T-helper 9 cell (primary cell): ENCODE measurements at regions not wholly inside any gene's neighbourhood (a gene's known extent, or its start where the extent isn't known, plus 50 kb on each side); places are given as distances from the start of the nearest gene placed in this dataset.
"Not testable (repeated sequence)": the region's sequence is repeated elsewhere in the genome, so short reads cannot be mapped to it uniquely, and the experiment has no call there.

Experiments
- DNase-seq: peaks from one replicate; pipeline ENCODE4 v3.0.0-alpha.2; 2020

DNA sequence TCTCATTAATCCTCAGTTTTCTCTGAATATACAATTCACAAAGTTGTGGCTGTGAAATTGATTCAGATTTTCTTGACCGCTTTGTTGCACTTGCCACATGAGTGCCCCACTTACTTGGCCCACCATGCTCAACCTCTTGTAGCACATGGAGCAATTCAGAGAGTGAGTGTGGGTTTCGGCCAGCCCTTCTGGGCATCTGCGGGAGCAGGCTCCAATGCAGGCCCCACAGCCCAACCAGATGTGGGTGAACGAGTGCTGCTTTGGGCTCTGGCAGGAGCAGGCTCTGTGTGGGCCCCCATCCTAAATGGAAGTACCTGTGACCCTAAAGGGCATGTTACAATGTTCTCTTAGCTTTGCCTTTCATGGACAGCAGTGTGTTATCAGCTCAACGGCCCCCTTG lies 2338.6 kb downstream of the LRRC4C start:
- no peak for DNase-seq

- DNase-seq: no peak
Observed at GRCh38 chr11:39113606-39114005, 2345.8 kb downstream of the LRRC4C start.

DNA sequence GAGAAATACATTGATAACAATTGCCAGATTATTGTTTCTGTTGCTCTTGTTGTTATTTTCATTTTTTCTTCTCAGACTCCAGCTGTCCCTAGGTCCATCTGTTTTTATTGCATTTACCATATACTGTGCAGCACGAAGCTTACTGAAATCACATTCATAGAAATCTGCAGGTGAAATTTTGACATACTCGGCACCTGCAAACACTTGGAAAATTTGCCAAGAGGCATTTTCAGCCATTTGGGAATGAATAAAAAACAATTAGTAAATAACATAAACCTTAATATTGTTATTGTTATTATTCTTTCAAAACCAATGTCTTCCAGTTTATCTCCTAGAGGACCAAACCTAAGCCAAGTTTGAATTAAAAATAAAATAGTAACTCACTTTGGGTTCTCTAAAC lies 2357.2 kb downstream of the LRRC4C start:
- DNase-seq: no peak

- no peak for DNase-seq
Observed at GRCh38 chr11:39078465-39078864, 2381.0 kb downstream of the LRRC4C start.

DNA sequence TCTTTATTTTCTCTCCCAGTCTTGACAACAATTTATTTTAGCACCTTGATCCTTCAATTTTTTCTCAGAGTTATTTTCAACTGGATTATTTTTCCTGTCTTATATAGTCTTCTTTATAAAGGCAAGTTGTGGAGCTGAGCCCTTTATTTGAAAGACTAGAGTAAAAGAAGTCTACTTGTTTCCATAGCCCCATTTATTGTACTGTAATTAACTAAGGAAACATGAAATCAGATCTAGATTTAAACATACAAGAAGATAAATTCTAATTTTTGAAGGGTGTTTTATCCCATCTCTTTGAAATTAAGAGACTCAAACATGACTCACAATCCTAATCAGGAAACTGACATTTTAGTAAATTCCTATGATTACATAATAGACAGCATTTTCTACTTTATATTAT lies 2421.8 kb downstream of the LRRC4C start:
- DNase-seq: no peak

GRCh38 chr11:39036021-39036420 lies 2423.4 kb downstream of the LRRC4C start:
- DNase-seq: no peak

- no peak for DNase-seq
Observed at GRCh38 chr11:39021539-39021938, 2423.5 kb upstream of the RAG2 start.

- DNase-seq: no peak
Observed at GRCh38 chr11:39011797-39012196, 2413.8 kb upstream of the RAG2 start.

- no peak for DNase-seq
Observed at GRCh38 chr11:38990841-38991240, 2392.8 kb upstream of the RAG2 start.

GRCh38 chr11:38990139-38990538 lies 2392.1 kb upstream of the RAG2 start:
- no peak for DNase-seq

DNA sequence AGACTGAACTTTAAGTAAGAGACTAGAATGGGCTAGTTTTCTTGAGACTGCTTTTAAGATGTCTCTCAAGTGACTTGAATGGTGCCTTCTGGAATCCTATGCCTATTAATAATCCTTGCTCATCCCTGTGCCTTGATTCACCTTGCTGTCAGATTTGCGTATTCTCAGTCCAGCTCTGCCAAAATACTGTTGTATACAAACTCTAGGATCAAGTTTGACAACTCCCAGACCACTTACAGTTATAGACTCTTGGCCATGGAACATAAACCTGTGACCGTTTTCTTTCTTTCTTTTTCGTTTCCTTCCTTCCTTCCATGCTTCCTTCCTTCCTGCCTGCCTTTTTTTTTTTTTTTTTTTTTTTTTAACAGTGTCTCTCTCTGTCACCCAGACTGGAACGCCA lies 2390.9 kb upstream of the RAG2 start:
- DNase-seq: no peak

- DNase-seq: no peak
Observed at GRCh38 chr11:38972220-38972619, 2374.2 kb upstream of the RAG2 start.

- DNase-seq: no peak
Observed at GRCh38 chr11:38971141-38971540, 2373.1 kb upstream of the RAG2 start.

GRCh38 chr11:38968951-38969350 lies 2370.9 kb upstream of the RAG2 start:
- no peak for DNase-seq

DNA sequence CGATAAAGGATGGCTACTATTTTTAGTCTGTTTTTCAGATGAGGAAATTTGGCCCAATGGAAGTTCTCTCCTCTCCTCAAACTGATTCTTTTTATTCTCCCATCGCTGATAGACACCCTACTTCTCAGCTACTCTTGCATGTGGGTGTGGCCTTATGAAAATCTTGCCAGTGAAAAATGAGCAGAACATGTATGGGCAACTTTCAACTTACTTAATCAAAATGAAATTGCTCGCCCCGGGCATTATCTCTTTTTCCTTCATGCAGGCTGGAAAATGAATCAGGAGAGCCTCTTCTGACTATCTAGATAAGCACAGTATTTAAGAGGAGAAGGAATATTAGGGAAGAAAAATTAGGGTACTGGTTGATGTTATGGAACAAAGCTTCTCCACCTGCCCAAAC lies 2354.7 kb upstream of the RAG2 start:
- DNase-seq: no peak

DNA sequence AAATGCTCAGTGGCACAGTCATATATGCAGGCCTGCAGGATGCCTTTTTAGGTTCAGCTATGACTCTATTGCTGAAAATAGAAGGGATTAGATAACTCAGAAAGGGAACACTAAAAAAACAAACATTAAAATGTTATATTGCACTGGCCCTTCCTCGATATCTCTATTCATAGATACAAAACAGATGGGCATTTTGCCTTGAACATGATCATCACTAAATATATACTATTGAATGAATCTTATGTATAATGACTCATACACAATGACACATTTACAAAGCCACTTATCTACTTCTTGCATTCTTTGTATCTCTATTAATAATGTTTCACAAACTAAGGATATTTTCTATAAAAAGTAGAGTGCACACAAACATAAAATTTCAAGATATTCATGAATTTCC lies 2352.8 kb upstream of the RAG2 start:
- DNase-seq: no peak

- DNase-seq: no peak
Observed at GRCh38 chr11:38948392-38948791, 2350.4 kb upstream of the RAG2 start.

DNA sequence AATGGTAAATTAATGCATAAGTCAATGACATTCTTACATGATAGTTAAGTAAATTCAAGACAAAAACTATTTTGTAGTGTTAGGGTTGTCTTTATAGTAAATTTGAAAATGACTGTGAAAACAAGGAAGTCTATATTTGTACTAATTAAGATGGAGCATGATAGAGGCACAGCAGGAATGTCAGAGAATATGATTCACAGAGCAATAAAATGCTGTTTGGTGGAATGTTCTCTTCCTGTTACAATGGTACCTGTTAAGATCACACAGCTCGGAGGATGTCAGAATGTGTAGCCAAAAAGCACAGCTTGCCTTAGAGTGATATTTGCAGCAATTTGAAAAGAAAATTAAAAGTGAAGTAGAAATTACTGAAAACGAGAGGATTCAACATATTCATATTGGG lies 2339.7 kb upstream of the RAG2 start:
- no peak for DNase-seq

- DNase-seq: no peak
Observed at GRCh38 chr11:38935941-38936340, 2337.9 kb upstream of the RAG2 start.

DNA sequence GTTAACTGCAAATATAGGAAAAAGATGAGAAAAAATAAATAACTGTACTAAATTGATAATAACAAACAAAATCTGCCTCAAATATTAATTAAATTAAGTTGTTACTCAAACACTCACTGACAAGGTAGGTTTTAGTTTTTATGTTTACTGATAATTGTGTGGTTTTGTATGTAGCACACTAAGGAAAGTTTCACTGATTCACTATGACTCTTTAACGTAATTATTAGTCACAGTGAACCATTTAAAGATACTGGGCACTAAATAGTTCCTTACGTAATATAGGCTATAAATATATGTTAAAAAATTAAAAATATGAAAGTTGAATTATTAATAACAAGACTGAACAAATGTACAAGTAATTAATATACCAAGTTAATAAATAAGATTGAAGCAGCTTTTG lies 2330.0 kb upstream of the RAG2 start:
- no peak for DNase-seq

- no peak for DNase-seq
Observed at GRCh38 chr11:38924644-38925043, 2326.6 kb upstream of the RAG2 start.

DNA sequence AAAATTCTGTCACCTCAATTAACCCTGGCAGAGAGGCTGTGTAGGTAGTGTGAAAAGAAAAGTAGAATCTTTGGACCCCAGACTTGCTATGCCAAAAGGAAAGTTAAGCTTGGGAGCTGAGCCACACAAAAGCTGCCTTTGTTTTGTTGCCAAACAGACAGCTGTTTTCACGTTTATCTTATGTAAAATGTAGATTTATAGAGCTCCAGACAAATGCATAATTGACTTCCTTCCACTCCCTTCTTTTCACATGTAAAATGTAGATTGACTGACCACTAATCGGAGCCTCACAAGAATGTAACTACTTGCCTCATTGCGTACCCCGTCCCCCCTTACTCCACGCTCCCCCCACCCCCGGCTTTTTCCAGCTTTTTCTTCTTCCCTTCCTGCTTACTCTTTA lies 2302.2 kb upstream of the RAG2 start:
- no peak for DNase-seq

- not testable (repeated sequence) for DNase-seq
Observed at GRCh38 chr11:38894201-38894600, 2296.2 kb upstream of the RAG2 start.

DNA sequence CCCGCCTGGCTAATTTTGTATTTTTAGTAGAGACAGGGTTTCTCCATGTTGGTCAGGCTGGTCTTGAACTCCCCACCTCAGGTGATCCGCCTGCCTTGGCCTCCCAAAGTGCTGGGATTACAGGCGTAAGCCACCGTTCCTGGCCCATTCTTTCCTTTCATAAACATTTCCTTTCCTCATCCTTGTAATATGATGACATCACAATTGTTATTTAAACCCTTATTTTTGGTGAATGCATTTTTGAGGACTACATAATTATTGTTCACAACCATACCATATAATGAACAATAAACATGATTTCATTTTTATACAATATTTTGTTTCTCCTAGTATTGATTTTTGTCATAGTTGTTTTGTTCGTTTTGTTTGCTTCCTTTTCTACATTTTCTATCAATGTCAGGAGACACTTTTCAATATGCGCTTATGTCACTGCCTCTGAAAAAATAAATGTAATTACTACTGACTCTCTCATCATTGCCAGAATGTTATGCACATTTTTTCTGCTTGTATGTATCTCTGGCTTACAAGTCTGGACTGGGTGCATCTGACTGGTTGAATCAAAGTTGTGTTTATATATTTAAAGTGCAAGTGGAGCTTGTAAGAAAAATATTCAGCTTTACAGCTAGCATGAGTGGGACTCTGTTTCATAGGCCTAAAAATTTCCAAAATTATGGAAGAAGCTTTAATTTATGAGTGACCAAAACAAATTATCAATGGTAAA lies 2286.3 kb upstream of the RAG2 start:
- no peak for DNase-seq

- DNase-seq: no peak
Observed at GRCh38 chr11:38867338-38867737, 2269.3 kb upstream of the RAG2 start.
